A549 (cell line): ENCODE measurements at regions not wholly inside any gene's neighbourhood (a gene's known extent, or its start where the extent isn't known, plus 50 kb on each side); places are given as distances from the start of the nearest gene placed in this dataset.
"Not testable (repeated sequence)": the region's sequence is repeated elsewhere in the genome, so short reads cannot be mapped to it uniquely, and the experiment has no call there.

Experiments
- ATAC-seq, 2 experiments: fragments of 200-7000 bp in 1 of 2; fragments of >200 bp in 1 of 2; cut with Nextera tagmentation in 1 of 2; cut with Tn5 transposase in 1 of 2; 3 replicates each; pipeline versions ENCODE4 v1.8.0 to v1.9.1; 2018 to 2020; ENCODE audit warnings: mild to moderate bottlenecking in 1 of 2, moderate library complexity in 1 of 2
- CTCF ChIA-PET: fragments of 300-600 bp; sonication (Branson Sonifier 250); formaldehyde crosslinking; extraction: SDS; loops from one replicate; lab custom pipeline; 2021; ENCODE audit warnings: antibody characterized with exemption, inconsistent platforms; lab: Yijun Ruan, JAX
- POLR2A ChIA-PET: fragments of 350-600 bp; formaldehyde crosslinking; extraction: SDS; loops from one replicate; lab custom pipeline; 2021; ENCODE audit warnings: antibody characterized with exemption, inconsistent platforms; lab: Yijun Ruan, JAX
- DNase-seq, 2 experiments: peaks; one replicate each; pipeline versions ENCODE4 v3.0.0 to v3.0.0-alpha.2; 2011 to 2016; ENCODE audit warnings: low read depth in 1 of 2, low spot score in 1 of 2
- FAIRE-seq: peaks from 2 replicates; lab custom pipeline; 2011; peaks lifted over from hg19 to GRCh38; lab: Jason Lieb, UNC
- H3K27ac ChIP-seq, 2 experiments: fragments of >200 bp; sonication (Bioruptor Twin); formaldehyde crosslinking; 3 replicates each; pipeline ENCODE4 v1.5.1; 2016 to 2017
- H3K4me1 ChIP-seq: fragments of >200 bp; sonication (Bioruptor Twin); formaldehyde crosslinking; 3 replicates; pipeline ENCODE4 v1.6.1; 2016
- H3K4me2 ChIP-seq: fragments of >200 bp; sonication (Bioruptor Twin); formaldehyde crosslinking; 3 replicates; pipeline ENCODE4 v1.6.1; 2016
- H3K4me3 ChIP-seq: fragments of >200 bp; sonication (Bioruptor Twin); formaldehyde crosslinking; 3 replicates; pipeline ENCODE4 v1.5.1; 2016
- H3K9me3 ChIP-seq: fragments of >200 bp; sonication (Bioruptor Twin); formaldehyde crosslinking; 3 replicates; pipeline ENCODE4 v1.6.1; 2016
- ATOH8 ChIP-seq: fragments of 250-450 bp; sonication (Bioruptor Pico); IDR thresholded peaks from 2 replicates; pipeline ENCODE4 v1.5.0; 2020; ENCODE audit warnings: low read depth, mild to moderate bottlenecking, moderate library complexity
- BHLHE40 ChIP-seq: IDR thresholded peaks from 2 replicates; pipeline ENCODE4 v1.6.1; 2012; ENCODE audit warnings: low read depth, low read length, inconsistent platforms
- CBX2 ChIP-seq: fragments of 200-600 bp; sonication (generic); IDR thresholded peaks from 2 replicates; pipeline ENCODE4 v1.6.1; 2016; ENCODE audit warnings: low read depth, mild to moderate bottlenecking, borderline replicate concordance
- CBX8 ChIP-seq: fragments of 200-600 bp; sonication (generic); IDR thresholded peaks from 2 replicates; pipeline ENCODE4 v1.6.1; 2016
- CEBPB ChIP-seq, 2 experiments: fragments of >200 bp in 1 of 2; sonication (Bioruptor Twin) in 1 of 2; formaldehyde crosslinking in 1 of 2; IDR thresholded peaks; 2 replicates each; pipeline ENCODE4 v1.6.1; 2012 to 2016
- CHD4 ChIP-seq: fragments of 200-600 bp; sonication (generic); IDR thresholded peaks from 2 replicates; pipeline ENCODE4 v1.6.1; 2016; ENCODE audit warnings: antibody characterized with exemption, mild to moderate bottlenecking, borderline replicate concordance
- E2F6 ChIP-seq: IDR thresholded peaks from 2 replicates; pipeline ENCODE4 v1.6.1; 2012; ENCODE audit warnings: low read depth, borderline replicate concordance
- ESRRA ChIP-seq: fragments of 150-350 bp; IDR thresholded peaks from 2 replicates; pipeline ENCODE4 v1.6.1; 2014; ENCODE audit warnings: mild to moderate bottlenecking, low read length, borderline replicate concordance
- FOSB ChIP-seq: fragments of 250-450 bp; sonication (Bioruptor Pico); IDR thresholded peaks from 2 replicates; pipeline ENCODE4 v1.5.0; 2020; ENCODE audit warnings: mild to moderate bottlenecking, moderate library complexity
- FOXS1 ChIP-seq: fragments of 250-450 bp; sonication (Bioruptor Pico); IDR thresholded peaks from 2 replicates; pipeline ENCODE4 v1.5.0; 2020; ENCODE audit warnings: mild to moderate bottlenecking, moderate library complexity
- HOXB5 ChIP-seq: fragments of 250-450 bp; sonication (Bioruptor Pico); IDR thresholded peaks from 2 replicates; pipeline ENCODE4 v1.5.0; 2020; ENCODE audit warnings: mild to moderate bottlenecking, moderate library complexity
- MAFK ChIP-seq: fragments of 450-650 bp; IDR thresholded peaks from 2 replicates; pipeline ENCODE4 v1.6.1; 2014; ENCODE audit not compliant: partially characterized antibody
- MAZ ChIP-seq: fragments of 150-350 bp; IDR thresholded peaks from 2 replicates; pipeline ENCODE4 v1.6.1; 2014; ENCODE audit warnings: antibody characterized with exemption, low read depth, low read length, borderline replicate concordance
- MYC ChIP-seq: IDR thresholded peaks from 2 replicates; pipeline ENCODE4 v1.6.1; 2012; ENCODE audit warnings: mild to moderate bottlenecking, inconsistent platforms, low read length, improper control_type of control experiment, borderline replicate concordance
- NFE2L2 ChIP-seq: fragments of 150-350 bp; conservative IDR thresholded peaks from 2 replicates; pipeline ENCODE4 v1.6.1; 2014; ENCODE audit warnings: low read length
- NPAS2 ChIP-seq: fragments of 250-450 bp; sonication (Bioruptor Pico); IDR thresholded peaks from 2 replicates; pipeline ENCODE4 v1.8.0; 2022; ENCODE audit warnings: mild to moderate bottlenecking, moderate library complexity, borderline replicate concordance
- PBX3 ChIP-seq: IDR thresholded peaks from 2 replicates; pipeline ENCODE4 v1.6.1; 2012
- POLR2A ChIP-seq: IDR thresholded peaks from 2 replicates; pipeline ENCODE4 v1.6.1; 2012; ENCODE audit warnings: mild to moderate bottlenecking, low read length
- POLR2AphosphoS2 ChIP-seq: conservative IDR thresholded peaks from 2 replicates; pipeline ENCODE4 v1.6.1; 2012; ENCODE audit warnings: low read length, improper control_type of control experiment, inconsistent platforms
- RARB ChIP-seq: fragments of 250-450 bp; sonication (Bioruptor Pico); IDR thresholded peaks from 2 replicates; pipeline ENCODE4 v1.8.0; 2021; ENCODE audit warnings: mild to moderate bottlenecking, moderate library complexity
- RCOR1 ChIP-seq: fragments of 150-350 bp; IDR thresholded peaks from 2 replicates; pipeline ENCODE4 v1.6.1; 2014; ENCODE audit warnings: antibody characterized with exemption, low read length, low read depth
- SMC3 ChIP-seq: fragments of >200 bp; sonication (Bioruptor Twin); formaldehyde crosslinking; IDR thresholded peaks from 3 replicates; pipeline ENCODE4 v1.6.1; 2018; ENCODE audit warnings: inconsistent platforms
- ZFP36 ChIP-seq: fragments of 450-650 bp; IDR thresholded peaks from 2 replicates; pipeline ENCODE4 v1.6.1; 2014; ENCODE audit warnings: borderline replicate concordance; ENCODE audit not compliant: partially characterized antibody
- ZNF302 ChIP-seq: fragments of 250-450 bp; sonication (Bioruptor Pico); IDR thresholded peaks from 2 replicates; pipeline ENCODE4 v1.9.0; 2021; ENCODE audit warnings: inconsistent platforms, mild to moderate bottlenecking, moderate library complexity
- ZSCAN20 ChIP-seq: fragments of 250-450 bp; sonication (Bioruptor Pico); IDR thresholded peaks from 2 replicates; pipeline ENCODE4 v1.8.0; 2022; ENCODE audit warnings: mild to moderate bottlenecking, moderate library complexity
- WGBS: methylation state at CpG from one replicate; pipeline ENCODE4 v1.1.6; 2017; ENCODE audit errors: missing lambda C conversion rate; 5-methylcytosine and 5-hydroxymethylcytosine counted together

GRCh38 chr11:8772571-8773519 is 90.3 kb downstream of the RPL27A start:
- Histone ChIP-seq H3K4me2 (no peak overlapping the region), H3K4me1 (peaks cover 12% of the 10 kb centered on the region), H3K4me3 (no peak overlapping the region), H3K27ac (no peak overlapping the region), H3K9me3 (no peaks in the 10 kb centered on the region)
- FAIRE-seq = no peak
- DNase-seq = no peak
- TF ChIP-seq ESRRA (no peak), RARB (no peak), FOSB (CRISPR knock-in tag) (no peak), RCOR1 (no peak), ZFP36 (no peak), POLR2A (no peak), CHD4 (no peak), ATOH8 (no peak), CBX8 (no peak), NPAS2 (CRISPR knock-in tag) (no peak)
- ATAC-seq = no peak
- 90% methylated on average over 4 of the region's 9 CpGs for WGBS
- POLR2A ChIA-PET = no interaction called here
- CTCF ChIA-PET = interaction anchor here (0.8 to 1.8 kb wide), 4 partner anchors 8 to 84 kb away, joined by 3 to 4 read pairs (median 3); no protein-coding TSS in a partner anchor

- no peak for FAIRE-seq
- ATAC-seq = no peak
Observed at GRCh38 chr11:8773916-8774539, 91.4 kb downstream of the RPL27A start.

GRCh38 chr11:8774916-8775315 is 92.3 kb downstream of the RPL27A start:
- POLR2A ChIA-PET, DNase-seq, ATAC-seq, CTCF ChIA-PET, H3K9me3 ChIP-seq, H3K4me2 ChIP-seq, H3K4me1 ChIP-seq, H3K4me3 ChIP-seq, FAIRE-seq, H3K27ac ChIP-seq: not testable (repeated sequence)
- 89% methylated on average over 8 of the region's 8 CpGs for WGBS

More at GRCh38 chr11:8773916-8774539, 91.4 kb downstream of the RPL27A start:
- CTCF ChIA-PET = interaction anchor here (1.8 kb wide), 1 partner anchor 9 kb away, joined by 4 read pairs; no protein-coding TSS in a partner anchor
- Histone ChIP-seq H3K27ac (no peak overlapping the region), H3K4me2 (no peak overlapping the region), H3K4me1 (peaks cover 2% of the 10 kb centered on the region; the same call in 2 of the 3 replicates), H3K9me3 (no peaks in the 10 kb centered on the region), H3K4me3 (no peak overlapping the region)
- POLR2A ChIA-PET = no interaction called here
- WGBS = 68% methylated on average over 5 of the region's 5 CpGs
- no peak for DNase-seq
- TF ChIP-seq ZSCAN20 (CRISPR knock-in tag) = no peak
- TF ChIP-seq ATOH8 = no peak
- TF ChIP-seq SMC3 = no peak
- no peak for TF ChIP-seq MAFK
- no peak for TF ChIP-seq HOXB5
- no peak for TF ChIP-seq MAZ
- no peak for TF ChIP-seq ZNF302 (CRISPR knock-in tag)
- no peak for TF ChIP-seq POLR2A
- no peak for TF ChIP-seq MYC
- no peak for TF ChIP-seq CEBPB (IDR thresholded peaks at IDR 0.05)
- TF ChIP-seq CBX2 = no peak
- no peak for TF ChIP-seq PBX3
- TF ChIP-seq NFE2L2 = no peak
- no peak for TF ChIP-seq E2F6
- TF ChIP-seq BHLHE40 = no peak
- no peak for TF ChIP-seq FOXS1 (CRISPR knock-in tag)
- TF ChIP-seq POLR2AphosphoS2 = no peak
- TF ChIP-seq RCOR1 = no peak
- no peak for TF ChIP-seq RARB
